GM21786 (cell line): ENCODE measurements at regions not wholly inside any gene's neighbourhood (a gene's known extent, or its start where the extent isn't known, plus 50 kb on each side); places are given as distances from the start of the nearest gene placed in this dataset.

ENCODE experiments used
- ATAC-seq: cut with Tn5 transposase; IDR thresholded peaks from one replicate; pipeline ENCODE4 v1.9.1; 2021; ENCODE audit not compliant: unreplicated experiment

DNA sequence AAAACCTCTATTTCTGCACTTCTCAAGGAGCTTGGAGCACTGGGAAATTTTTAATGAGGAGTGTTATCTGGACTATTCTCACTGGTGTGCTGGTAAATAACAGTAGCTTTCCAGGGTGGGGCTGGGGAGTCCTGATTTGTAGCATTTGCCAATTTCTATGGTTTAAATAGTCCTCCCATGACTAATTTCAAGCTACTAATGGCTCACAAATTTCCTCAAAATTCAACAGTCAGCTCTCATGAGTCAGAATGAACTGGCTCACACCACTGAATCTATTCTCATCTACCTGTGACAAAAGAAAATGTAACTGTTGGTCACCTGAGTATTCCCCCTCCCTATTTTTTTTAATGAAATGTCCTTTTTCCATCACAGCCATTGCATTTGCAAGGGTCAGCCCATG is 449.6 kb downstream of the KIF16B start:
- ATAC-seq, result no peak

DNA sequence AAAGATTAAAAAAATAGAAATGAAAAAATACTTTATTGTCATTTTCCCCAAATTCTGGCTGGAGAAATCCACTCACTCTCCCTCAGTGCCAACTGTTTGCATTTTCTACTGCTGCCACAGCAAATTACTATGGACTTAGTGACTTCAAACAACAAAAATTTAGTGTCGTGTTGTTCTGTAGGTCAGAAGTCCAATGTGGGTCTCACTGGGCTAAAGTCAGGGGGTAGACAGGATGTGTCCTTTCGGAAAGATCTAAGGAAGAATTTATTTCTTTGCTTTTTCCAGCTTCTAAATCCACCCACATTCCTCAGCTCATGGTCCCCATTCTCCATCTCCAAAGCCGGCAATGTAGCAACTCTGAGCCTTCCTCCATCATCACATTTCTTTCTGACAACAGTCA is 453.3 kb downstream of the KIF16B start:
- no peak for ATAC-seq

GRCh38 chr20:16115911-16116552 is 457.2 kb downstream of the KIF16B start:
- no peak for ATAC-seq

DNA sequence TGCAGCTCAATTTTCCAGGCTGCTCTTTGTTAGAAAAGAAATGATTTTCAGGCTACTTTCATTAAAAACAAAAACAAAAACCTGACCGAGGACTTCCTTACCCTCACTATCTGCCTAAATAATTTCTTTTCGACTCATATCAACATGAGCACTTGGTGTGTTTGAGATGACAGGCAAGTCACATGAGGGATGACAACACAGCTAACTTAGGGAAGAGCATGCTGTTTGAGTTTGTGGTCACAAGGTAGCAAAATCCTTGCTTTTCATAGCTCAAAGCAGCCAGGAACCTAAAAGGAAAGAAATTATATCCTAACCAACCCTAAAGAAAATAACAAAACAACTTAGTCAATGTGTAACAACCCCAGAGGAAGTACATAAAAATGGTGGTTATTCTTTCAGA is 459.5 kb downstream of the KIF16B start:
- ATAC-seq, result no peak

- ATAC-seq, result no peak
These were observed 461.3 kb downstream of the KIF16B start for GRCh38 chr20:16111852-16112412.

DNA sequence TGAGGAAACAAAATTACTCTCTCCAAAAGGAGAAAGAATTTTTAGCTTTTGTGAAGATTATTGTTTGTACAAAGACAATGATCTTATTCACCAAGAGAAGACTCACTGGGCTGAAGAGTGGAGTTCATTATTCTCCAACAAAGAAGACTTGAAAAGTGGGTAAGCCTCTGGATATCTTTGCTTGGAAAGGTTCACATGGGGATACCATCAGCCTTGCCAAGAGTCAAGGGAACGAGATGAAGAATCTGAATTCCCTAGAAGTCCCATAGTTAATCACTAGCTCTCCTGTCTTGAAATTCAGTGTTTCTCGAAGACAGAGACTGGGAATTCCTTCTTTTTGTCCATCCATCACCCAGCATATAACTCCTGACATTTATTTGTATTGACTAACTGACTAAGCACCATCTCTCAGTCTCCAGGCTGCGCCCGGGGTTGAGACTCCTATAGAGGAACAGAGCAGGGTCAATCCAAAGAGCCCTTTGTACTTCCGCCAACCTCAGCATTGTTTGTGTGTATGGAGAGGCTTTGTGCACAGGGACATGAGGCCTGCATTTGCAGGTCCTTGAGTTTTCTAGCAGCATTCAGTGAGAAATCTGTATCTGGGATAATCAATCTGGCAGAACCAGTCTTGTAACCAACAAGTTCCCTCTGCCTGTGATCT is 461.9 kb downstream of the KIF16B start:
- no peak for ATAC-seq

DNA sequence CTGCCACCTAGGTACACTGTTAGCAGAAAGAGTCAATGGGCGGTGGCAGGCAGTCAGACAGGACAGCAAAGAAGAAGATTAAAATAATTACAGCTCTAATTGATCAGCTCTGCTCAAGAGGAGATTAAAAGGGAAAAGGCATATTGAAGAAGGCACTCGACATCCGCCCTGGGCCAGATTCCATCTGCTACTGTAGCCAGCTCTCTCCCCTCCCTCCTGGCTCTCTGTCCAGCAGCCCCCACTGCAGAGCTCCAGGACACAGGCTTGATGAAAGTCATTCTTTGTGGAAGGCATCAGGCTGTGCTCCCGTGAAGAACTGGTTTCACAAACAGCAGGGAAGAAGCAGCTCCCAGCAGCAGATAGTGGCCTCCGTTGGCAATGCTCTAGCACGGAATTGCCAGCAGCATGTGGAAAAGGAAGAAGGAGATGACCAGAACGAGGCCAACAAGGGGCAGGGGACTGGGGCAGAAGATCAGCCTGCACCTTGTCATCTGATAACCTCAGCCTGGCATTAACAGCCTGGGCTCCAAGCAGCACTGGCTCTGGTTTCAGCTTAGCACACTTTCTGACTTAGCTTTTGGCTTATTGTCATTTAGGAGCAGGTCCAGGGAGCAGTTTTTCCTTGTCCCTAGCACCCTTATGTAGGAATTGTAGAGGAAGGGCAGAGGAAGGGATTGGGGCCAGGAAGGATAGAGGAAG is 465.9 kb downstream of the KIF16B start:
- ATAC-seq, result no peak

- no peak for ATAC-seq
These were observed 466.9 kb downstream of the KIF16B start for GRCh38 chr20:16106191-16106849.

GRCh38 chr20:16104783-16105182 is 468.5 kb downstream of the KIF16B start:
- ATAC-seq, result no peak
